Astrocyte (in vitro differentiated cells and primary cell): ENCODE measurements at regions not wholly inside any gene's neighbourhood (a gene's known extent, or its start where the extent isn't known, plus 50 kb on each side); places are given as distances from the start of the nearest gene placed in this dataset.

ENCODE experiments used
- DNase-seq: peaks from one replicate; pipeline ENCODE4 v3.0.0-alpha.2; 2010; ENCODE audit warnings: low read depth
- FAIRE-seq: peaks from 2 replicates; lab custom pipeline; 2011; peaks lifted over from hg19 to GRCh38; lab: Jason Lieb, UNC
- H2AFZ ChIP-seq: 2 replicates; pipeline ENCODE4 v1.6.0; 2012; ENCODE audit warnings: low read depth, low read length, inconsistent platforms
- H3K27ac ChIP-seq: 2 replicates; pipeline ENCODE4 v1.5.1; 2011; ENCODE audit warnings: low read depth, low read length, inconsistent platforms
- H3K27me3 ChIP-seq: 2 replicates; pipeline ENCODE4 v1.6.0; 2011; ENCODE audit warnings: low read length, inconsistent platforms; ENCODE audit not compliant: insufficient read depth
- H3K36me3 ChIP-seq: 2 replicates; pipeline ENCODE4 v1.5.1; 2011; ENCODE audit warnings: low read length, inconsistent platforms; ENCODE audit not compliant: insufficient read depth
- H3K4me1 ChIP-seq: 2 replicates; pipeline ENCODE4 v1.5.1; 2011; ENCODE audit warnings: low read length, inconsistent platforms; ENCODE audit not compliant: insufficient read depth
- H3K4me2 ChIP-seq: 2 replicates; pipeline ENCODE4 v1.6.0; 2012; ENCODE audit warnings: low read length, inconsistent platforms
- H3K4me3 ChIP-seq: 2 replicates; pipeline ENCODE4 v1.5.1; 2011; ENCODE audit warnings: low read depth, mild to moderate bottlenecking, low read length, inconsistent platforms; ENCODE audit not compliant: insufficient read depth
- H3K79me2 ChIP-seq: 2 replicates; pipeline ENCODE4 v1.6.0; 2012; ENCODE audit warnings: mild to moderate bottlenecking, low read length, inconsistent platforms; ENCODE audit not compliant: insufficient read depth
- H3K9ac ChIP-seq: 2 replicates; pipeline ENCODE4 v1.6.0; 2012; ENCODE audit warnings: mild to moderate bottlenecking, low read length, inconsistent platforms
- H3K9me3 ChIP-seq: 2 replicates; pipeline ENCODE4 v1.5.1; 2012; ENCODE audit warnings: low read depth, mild to moderate bottlenecking, low read length, inconsistent platforms; ENCODE audit not compliant: insufficient read depth
- H4K20me1 ChIP-seq: 2 replicates; pipeline ENCODE4 v1.6.0; 2012; ENCODE audit warnings: low read length, inconsistent platforms; ENCODE audit not compliant: insufficient read depth
- H3K27ac Mint-ChIP-seq: one replicate; pipeline ENCODE4 v1.8.0; 2021; ENCODE audit warnings: mild to moderate bottlenecking, mixed read lengths; ENCODE audit not compliant: unreplicated experiment
- H3K27me3 Mint-ChIP-seq: one replicate; pipeline ENCODE4 v1.8.0; 2021; ENCODE audit warnings: low read depth, mixed read lengths; ENCODE audit not compliant: unreplicated experiment
- H3K36me3 Mint-ChIP-seq: one replicate; pipeline ENCODE4 v1.8.0; 2021; ENCODE audit warnings: low read depth, mixed read lengths; ENCODE audit not compliant: unreplicated experiment
- H3K4me1 Mint-ChIP-seq: one replicate; pipeline ENCODE4 v1.8.0; 2021; ENCODE audit warnings: low read depth, mixed read lengths; ENCODE audit not compliant: unreplicated experiment
- H3K4me3 Mint-ChIP-seq: one replicate; pipeline ENCODE4 v1.8.0; 2021; ENCODE audit warnings: mild to moderate bottlenecking, moderate library complexity, mixed read lengths; ENCODE audit not compliant: unreplicated experiment
- H3K9me3 Mint-ChIP-seq: one replicate; pipeline ENCODE4 v1.8.0; 2021; ENCODE audit warnings: mild to moderate bottlenecking, mixed read lengths; ENCODE audit not compliant: unreplicated experiment
- CTCF ChIP-seq: IDR thresholded peaks from 2 replicates; pipeline ENCODE4 v1.5.1; 2011; ENCODE audit warnings: low read depth, mild to moderate bottlenecking, inconsistent platforms, low read length, moderate library complexity; ENCODE audit not compliant: insufficient read depth
- EZH2 ChIP-seq: IDR thresholded peaks from 2 replicates; pipeline ENCODE4 v1.6.1; 2012; ENCODE audit warnings: mild to moderate bottlenecking, low read length, inconsistent platforms; ENCODE audit not compliant: insufficient read depth

- Mint-ChIP-seq H3K4me3 (no peak overlapping the region), H3K27ac (no peak overlapping the region), H3K27me3 (no peaks in the 10 kb centered on the region), H3K36me3 (no peaks in the 10 kb centered on the region), H3K9me3 (no peaks in the 10 kb centered on the region), H3K4me1 (no peaks in the 10 kb centered on the region)
- Histone ChIP-seq H3K79me2 (no peaks in the 10 kb centered on the region), H3K27me3 (no peaks in the 10 kb centered on the region), H3K4me2 (no peak overlapping the region), H3K27ac (no peak overlapping the region), H3K36me3 (no peaks in the 10 kb centered on the region), H3K4me1 (no peaks in the 10 kb centered on the region), H3K4me3 (no peak overlapping the region), H4K20me1 (no peaks in the 10 kb centered on the region), H2AFZ (no peak overlapping the region), H3K9me3 (no peaks in the 10 kb centered on the region), H3K9ac (no peak overlapping the region)
- no peak for TF ChIP-seq CTCF
- no peak for TF ChIP-seq EZH2
- no peak for DNase-seq
- no peak for FAIRE-seq
These were observed 590.9 kb upstream of the SLITRK5 start for GRCh38 chr13:87080100-87080779.

GRCh38 chr13:87084192-87084591 lies 587.0 kb upstream of the SLITRK5 start:
- Histone ChIP-seq H3K79me2 (no peaks in the 10 kb centered on the region), H3K4me3 (no peak overlapping the region), H3K4me1 (peaks cover 5% of the 10 kb centered on the region), H3K36me3 (no peaks in the 10 kb centered on the region), H3K9me3 (no peaks in the 10 kb centered on the region), H3K9ac (no peak overlapping the region), H3K27me3 (no peaks in the 10 kb centered on the region), H3K4me2 (no peak overlapping the region), H2AFZ (no peak overlapping the region), H4K20me1 (no peaks in the 10 kb centered on the region), H3K27ac (no peak overlapping the region)
- Mint-ChIP-seq H3K27me3 (no peaks in the 10 kb centered on the region), H3K4me3 (no peak overlapping the region), H3K27ac (no peak overlapping the region), H3K9me3 (no peaks in the 10 kb centered on the region), H3K4me1 (peaks cover 6% of the 10 kb centered on the region), H3K36me3 (no peaks in the 10 kb centered on the region)
- DNase-seq, result no peak
- no peak for FAIRE-seq
- no peak for TF ChIP-seq CTCF
- TF ChIP-seq EZH2, result no peak

GRCh38 chr13:87087741-87088140 lies 583.4 kb upstream of the SLITRK5 start:
- Histone ChIP-seq H3K36me3 (no peaks in the 10 kb centered on the region), H2AFZ (no peak overlapping the region), H3K27me3 (no peaks in the 10 kb centered on the region), H3K4me1 (peaks cover 10% of the 10 kb centered on the region), H3K79me2 (no peaks in the 10 kb centered on the region), H3K9me3 (no peaks in the 10 kb centered on the region), H3K4me2 (no peak overlapping the region), H3K4me3 (no peak overlapping the region), H4K20me1 (no peaks in the 10 kb centered on the region), H3K27ac (no peak overlapping the region), H3K9ac (no peak overlapping the region)
- FAIRE-seq (no peak), DNase-seq (peak; percentile 11)
- Mint-ChIP-seq H3K27ac (no peak overlapping the region), H3K27me3 (no peaks in the 10 kb centered on the region), H3K9me3 (no peaks in the 10 kb centered on the region), H3K4me1 (peaks cover 11% of the 10 kb centered on the region), H3K36me3 (no peaks in the 10 kb centered on the region), H3K4me3 (no peak overlapping the region)
- no peak for TF ChIP-seq CTCF
- no peak for TF ChIP-seq EZH2
